ENCODE measurements at regions not wholly inside any gene's neighbourhood (a gene's known extent, or its start where the extent isn't known, plus 50 kb on each side); places are given as distances from the start of the nearest gene placed in this dataset.

DNA sequence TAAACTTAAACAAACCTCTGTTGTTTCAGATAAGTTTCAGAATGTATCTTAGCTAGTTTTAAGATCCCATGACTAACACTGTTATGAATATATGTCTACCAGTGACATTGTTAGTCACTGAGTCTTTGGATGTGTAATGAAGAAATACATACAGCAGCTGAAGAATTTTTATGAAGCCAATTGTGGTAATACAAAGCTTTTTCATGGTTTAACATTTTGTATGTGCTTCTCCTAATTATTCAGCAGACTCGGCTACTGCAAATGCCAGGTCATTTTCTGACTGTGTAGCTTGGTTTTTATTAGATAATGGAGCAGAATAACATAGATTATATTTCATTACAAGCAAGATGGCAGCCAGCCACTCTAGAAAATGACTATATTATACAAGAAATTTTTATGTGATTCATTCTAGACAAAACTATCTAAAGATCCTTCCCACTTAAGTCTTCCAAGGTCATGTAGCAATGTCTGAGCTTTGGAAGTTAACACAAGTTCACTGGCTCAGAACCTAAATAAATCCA is 147.8 kb downstream of the TNFSF18 start:
- ATAC-seq: no peak
- no peak for DNase-seq
- intact Hi-C loops (cut with micrococcal nuclease): no loop called here

DNA sequence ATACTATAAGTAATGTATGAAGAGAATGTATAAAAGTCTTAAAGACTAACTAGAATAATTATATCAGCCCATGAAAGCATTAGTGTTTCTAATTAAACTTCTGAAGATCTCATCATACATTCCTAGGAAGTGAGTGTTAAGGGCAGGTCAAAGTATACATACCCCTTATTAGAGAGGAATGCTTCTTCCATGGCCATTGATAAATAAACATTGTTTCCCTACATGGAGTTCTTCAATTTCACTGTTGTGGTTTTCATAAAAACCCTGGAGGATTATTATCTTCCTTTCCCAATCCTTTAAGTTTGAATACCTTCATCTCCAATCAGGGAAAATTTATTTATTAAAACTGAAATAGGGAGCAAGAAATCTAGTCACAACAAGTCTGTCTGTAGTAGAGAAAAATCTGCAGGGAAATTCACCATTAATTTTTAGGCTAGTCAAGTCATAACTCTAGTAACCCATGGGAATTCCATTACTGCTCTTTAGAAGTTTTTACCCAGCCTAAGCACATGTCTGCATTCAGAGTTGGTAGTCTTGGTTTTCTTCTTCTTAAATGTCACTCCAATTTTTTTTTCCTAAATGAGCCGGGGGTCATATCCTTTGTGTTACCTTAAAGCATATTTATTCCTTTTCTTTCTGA is 147.0 kb downstream of the TNFSF18 start:
- ATAC-seq: no peak
- no peak for DNase-seq
- intact Hi-C loops (cut with micrococcal nuclease): no loop called here

DNA sequence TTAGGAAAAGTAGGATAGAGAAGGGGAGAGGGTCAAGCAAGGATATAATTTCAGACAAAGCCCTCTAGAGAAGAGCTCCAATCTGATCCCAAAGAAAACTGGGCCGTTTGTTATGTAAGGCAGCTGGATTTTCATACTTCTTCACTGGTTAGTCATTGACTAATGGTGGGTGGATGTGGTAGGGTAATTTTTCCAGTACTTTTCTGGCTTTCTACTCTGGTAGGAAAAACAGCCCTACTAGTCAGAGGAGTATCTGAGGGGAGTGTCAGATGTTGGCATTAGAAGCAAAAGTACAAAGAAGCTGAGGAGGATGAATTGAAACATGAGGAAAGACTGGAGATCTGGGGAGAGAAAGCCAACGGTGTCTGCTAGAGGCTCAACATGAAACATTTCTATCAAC is 145.3 kb downstream of the TNFSF18 start:
- no peak for ATAC-seq
- intact Hi-C loops (cut with micrococcal nuclease): no loop called here
- DNase-seq: no peak

DNA sequence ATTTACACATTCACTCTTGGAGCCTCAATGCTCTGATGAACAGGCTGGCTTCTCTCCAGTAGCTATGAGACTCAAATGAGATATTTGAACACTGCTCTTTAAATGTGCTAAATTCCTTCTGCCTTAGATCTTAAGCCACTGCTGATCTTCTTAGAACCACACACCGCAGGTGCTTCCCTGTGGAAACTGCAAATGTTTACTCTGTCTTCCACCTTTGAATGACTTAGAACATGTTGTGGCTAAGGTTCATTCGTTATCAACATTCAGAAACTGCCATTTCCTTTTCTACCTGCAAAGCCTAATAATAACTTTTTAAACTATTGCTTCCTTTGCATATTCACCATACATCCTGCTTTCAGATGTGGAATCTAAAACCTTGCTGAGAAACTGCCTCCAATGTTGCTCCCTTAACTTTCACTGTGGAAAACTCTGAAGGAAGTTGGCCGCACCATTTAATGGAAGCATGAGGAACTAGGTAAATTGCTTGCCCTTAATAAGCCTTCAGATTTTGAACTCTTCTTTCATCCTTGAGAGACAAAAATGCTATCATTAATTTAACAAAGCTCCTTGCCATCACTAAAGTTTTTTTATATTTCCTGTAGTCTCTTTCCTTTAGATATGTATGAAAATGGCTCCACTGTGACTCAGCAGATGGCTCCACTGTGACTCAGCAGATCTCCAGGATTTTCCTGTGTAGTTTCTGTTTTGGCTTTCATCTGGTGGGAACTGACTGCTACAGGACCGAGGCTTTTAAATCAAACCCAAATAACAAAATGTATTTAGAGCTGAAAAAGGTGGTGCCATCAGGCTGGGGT is 143.8 kb downstream of the TNFSF18 start:
- DNase-seq (no peak), ATAC-seq (no peak)
- intact Hi-C loops (cut with micrococcal nuclease): no loop called here

DNA sequence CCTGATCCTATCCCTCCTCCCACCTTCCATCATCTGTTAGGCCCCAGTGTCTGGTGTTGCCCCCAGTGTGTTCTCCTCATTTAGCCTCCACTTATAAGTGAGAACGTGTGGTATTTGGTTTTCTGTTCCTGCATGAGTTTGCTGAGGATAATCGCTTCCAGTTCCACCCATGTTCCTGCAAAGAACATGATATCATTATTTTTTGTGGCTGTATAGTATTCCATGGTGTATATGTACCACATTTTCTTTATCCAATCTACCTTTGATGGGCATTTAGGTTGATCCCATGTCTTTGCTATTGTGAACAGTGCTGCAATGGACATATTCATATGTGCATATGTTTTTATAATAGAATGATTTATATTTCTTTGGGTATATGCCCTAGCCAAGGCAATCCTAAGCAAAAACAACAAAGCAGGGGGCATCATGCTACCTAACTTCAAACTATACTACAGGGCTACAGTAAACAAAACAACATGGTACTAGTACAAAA is 142.9 kb downstream of the TNFSF18 start:
- ATAC-seq (no peak), DNase-seq (no peak)
- intact Hi-C loops (cut with micrococcal nuclease): no loop called here

DNA sequence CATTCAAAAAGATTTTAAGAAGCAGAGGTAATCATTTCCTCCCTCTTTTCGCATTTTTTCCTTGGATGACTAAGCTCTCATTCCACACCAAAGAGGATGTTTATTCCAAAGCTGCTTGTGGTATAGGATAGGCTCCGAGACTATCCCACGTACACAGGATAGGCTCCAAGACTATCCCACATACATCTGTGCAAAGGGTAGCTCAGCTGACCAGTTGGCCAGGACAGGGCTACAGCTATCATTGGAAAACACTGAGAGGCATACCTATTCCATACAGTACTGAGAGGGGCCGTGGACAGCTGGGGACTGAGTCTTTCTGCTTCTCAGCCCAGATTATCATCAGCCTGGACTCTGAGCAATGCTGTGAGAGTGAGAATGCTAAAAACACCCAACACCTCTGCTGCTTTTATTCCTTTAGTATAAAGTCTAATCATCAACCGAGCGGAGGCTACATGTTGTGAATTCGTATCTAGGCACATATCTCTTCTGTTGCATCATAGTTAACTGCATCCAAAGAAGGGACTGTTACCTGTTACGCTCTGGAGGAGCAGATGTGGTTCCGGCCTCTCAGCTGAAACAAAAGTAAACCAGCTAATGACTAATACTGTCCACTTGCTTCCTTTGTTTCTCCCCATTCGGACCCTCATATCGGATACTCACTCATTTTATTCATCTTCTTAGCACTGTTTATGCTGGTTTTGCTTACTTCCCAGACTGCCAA is 141.0 kb downstream of the TNFSF18 start:
- DNase-seq (no peak), ATAC-seq (no peak)
- intact Hi-C loops (cut with micrococcal nuclease): no loop called here

DNA sequence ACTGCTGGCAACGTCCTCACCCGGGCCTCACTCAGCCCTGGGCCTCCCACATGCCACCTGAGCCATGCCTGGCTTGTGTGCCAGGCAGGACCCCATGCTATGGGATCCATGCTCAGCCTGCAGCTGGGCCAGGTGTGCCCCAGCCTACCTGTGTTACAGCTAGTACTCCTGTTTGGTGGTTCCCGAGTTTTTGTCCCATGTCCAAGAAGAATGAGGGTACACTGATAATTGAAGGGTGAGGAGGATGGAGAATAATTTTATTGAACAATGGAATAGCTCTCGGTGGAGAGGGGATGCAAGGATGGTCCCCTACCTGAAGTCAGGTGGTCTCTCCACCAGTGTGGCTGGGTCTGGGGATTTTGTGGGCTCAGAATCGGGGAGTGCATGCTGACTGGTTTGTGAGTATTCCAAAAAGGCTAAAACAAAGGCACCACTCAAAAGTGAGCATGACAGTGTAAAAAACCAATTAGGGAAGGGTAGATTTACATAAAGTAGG is 137.9 kb downstream of the TNFSF18 start:
- intact Hi-C loops (cut with micrococcal nuclease): no loop called here
- ATAC-seq (no peak), DNase-seq (no peak)

DNA sequence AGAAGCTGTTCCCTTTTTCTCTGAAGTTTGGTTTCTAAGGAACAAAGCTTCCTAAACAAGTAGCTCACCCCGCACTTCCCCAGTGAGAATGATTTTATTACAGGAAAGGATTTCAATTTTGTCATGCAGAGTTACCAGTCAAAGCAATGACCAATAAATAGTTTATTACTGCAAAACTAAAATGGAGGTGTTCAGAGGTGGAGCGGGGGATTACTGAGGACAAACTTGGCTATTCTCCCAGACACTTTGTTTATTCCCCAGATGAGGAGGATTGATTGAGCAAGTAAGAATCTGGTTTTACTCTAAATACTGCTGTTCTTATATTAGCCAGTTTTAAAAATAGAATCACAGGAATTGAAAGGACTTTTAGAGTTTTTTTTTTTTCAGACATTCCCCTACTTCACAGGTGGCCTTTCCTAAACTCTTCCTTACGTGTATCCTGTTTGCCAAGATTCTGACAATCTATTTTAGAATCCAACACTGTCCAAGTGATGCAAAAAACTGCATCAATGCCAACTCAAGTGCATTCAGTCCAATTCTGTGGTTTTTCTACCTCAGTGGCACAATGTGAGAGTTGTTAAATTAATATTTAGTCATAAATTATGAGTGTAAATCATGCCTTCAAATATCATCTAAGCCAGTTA is 136.1 kb downstream of the TNFSF18 start:
- ATAC-seq: no peak
- intact Hi-C loops (cut with micrococcal nuclease): no loop called here
- DNase-seq: no peak

DNA sequence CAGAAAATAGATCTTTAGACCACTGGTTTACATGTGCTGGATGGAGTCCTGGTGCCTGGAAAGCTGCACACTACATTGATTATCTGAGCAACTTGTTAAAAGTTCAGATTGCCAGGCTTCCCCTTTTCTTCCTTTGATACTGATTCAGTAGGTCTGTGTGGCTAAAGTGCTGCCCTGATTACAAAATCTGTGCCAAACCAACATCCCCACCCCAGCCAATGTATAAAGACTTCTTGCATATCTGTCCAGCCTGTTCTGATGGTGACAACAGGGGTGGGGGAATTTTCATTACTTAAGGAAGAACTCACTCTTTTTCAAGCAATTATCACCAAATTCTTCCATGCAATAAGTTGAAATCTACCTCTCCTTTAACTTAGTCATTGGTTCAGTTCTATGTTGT is 135.5 kb downstream of the TNFSF18 start:
- ATAC-seq (no peak), DNase-seq (no peak)
- intact Hi-C loops (cut with micrococcal nuclease): no loop called here

DNA sequence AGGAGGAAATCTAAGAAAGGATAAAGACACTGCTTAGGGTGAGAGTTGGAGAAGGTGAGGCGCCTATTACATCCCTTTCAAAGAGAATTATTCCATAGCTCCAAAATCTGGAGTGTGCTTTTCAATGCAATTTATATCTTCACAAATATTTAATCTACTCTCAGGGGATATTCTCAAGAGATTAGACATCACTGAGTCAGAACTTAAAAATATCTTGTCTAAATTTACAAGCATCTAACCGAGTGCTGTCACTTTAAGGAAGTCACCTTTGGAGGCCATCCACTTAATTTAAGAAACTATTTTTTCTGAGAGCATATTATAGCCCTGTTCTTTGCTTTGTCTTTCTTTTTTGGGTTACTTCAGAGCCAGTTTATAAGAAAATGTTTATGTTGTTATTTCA is 134.6 kb downstream of the TNFSF18 start:
- DNase-seq (no peak), ATAC-seq (no peak)
- intact Hi-C loops (cut with micrococcal nuclease): no loop called here

DNA sequence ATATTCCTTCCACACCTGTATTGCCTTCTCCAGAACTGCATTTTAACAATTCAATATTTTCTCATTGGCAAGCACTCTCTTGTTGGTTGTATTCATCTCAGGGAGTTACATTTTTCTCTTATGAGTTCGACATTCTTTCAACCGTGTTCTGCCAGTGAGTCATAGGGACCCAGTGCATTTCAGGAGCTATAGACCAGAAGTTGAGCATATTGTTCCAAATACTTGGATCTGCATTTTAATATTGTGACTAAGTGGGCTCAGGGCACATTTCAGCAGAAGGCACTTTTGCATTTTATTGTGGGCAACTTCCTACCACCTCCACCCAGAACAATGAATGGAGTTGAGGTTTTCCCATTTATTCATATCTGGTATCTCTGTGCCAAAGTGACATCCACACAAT is 132.8 kb downstream of the TNFSF18 start:
- intact Hi-C loops (cut with micrococcal nuclease): no loop called here
- DNase-seq: no peak
- no peak for ATAC-seq

DNA sequence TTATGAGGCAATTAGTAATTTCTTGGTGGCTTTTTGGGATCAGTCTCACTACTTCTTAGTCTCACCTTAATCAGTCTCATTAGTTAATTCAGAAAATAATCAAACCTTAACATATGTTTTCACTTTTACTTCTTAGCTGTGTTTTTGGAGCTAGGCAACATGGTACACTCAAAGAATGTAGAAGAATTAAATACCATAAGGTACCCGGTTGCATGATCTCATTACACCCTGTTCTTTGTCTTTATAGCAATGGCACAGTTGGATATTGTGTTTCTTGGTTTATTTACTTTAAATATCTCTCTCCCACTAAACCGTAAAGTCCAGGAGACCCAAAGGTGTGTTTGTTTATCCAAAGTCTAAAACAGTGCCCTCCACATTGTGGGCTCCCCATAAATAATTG is 132.3 kb downstream of the TNFSF18 start:
- no peak for ATAC-seq
- DNase-seq: no peak
- intact Hi-C loops (cut with micrococcal nuclease): no loop called here

DNA sequence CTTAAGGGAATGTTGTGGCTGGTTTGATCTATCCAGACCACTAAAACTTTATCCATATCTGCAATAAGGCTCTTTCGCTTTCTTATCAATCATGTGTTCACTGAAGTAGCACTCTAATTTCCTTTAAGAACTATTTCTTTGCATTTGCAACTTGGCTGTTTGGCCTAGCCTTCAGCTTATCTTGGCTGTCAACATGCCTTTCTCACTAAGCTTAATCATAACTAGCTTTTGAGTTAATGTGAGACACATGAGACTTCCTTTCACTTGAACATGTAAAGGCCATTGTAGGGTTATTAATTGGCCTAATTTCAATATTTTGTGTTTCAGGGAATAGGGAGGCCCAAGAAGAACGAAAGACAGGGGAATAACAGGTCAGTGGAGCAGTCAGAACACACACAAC is 124.7 kb downstream of the TNFSF18 start:
- no peak for DNase-seq
- intact Hi-C loops (cut with micrococcal nuclease): no loop called here
- no peak for ATAC-seq

DNA sequence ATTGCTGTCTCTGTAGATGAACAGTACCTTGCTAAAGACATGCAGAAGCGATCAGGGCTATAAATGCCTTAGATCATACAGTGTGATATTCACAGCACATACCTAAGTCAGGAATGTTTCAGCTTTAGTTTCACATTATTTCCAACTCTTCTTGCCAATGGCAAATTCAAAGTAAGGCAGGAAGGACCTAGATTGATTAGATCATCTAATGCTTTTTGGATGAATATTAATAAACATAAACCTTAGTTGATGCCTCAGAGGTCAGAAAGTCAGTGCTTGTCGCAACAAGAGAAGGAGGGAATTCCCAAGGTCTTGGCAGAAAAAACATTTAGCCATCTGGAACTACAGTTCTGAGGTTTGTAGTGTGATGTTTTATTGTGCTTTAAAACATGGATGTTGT is 122.3 kb downstream of the TNFSF18 start:
- DNase-seq (no peak), ATAC-seq (no peak)

DNA sequence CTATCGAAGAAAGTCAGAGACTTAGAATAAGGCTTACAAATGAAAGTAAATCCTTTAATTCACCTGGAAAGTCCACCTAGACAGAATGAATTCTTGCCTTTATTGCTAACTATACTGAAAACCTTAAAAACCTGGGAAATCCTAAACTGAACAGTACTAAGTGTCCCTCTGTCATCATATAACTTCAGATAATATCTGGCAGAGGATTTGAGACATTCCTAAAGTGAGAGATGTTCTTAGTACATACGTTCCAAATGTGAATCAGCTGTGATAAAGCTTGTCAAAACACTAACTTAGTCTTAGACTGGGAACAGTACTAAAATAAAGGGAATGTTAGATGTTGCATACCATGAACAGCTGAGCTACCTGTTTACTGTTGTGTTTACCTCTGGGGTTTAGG is 121.7 kb downstream of the TNFSF18 start:
- intact Hi-C loops (cut with micrococcal nuclease): no loop called here
- no peak for ATAC-seq
- DNase-seq: no peak

More for the DNA sequence above, 122.3 kb downstream of the TNFSF18 start:
- intact Hi-C loops (cut with micrococcal nuclease): no loop called here

DNA sequence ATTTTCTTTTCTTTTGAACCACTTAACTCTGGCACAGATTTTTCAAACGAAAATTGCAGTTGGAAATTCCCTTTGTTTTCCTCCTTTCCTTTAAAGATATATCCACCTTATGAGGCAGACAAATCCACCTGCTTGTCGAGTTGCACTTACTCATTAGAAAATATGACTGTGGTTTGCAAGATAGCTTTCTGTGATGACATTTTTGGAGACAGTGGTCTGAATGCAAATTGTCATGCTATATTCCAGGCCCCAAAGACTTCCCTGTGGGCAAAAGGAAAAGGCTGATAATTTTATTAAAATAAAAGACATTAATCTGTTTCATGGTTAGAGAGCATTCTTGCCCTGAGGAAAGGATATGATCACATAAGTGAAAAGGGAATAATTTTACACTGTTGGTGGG is 120.6 kb downstream of the TNFSF18 start:
- intact Hi-C loops (cut with micrococcal nuclease): no loop called here
- ATAC-seq (no peak), DNase-seq (no peak)

DNA sequence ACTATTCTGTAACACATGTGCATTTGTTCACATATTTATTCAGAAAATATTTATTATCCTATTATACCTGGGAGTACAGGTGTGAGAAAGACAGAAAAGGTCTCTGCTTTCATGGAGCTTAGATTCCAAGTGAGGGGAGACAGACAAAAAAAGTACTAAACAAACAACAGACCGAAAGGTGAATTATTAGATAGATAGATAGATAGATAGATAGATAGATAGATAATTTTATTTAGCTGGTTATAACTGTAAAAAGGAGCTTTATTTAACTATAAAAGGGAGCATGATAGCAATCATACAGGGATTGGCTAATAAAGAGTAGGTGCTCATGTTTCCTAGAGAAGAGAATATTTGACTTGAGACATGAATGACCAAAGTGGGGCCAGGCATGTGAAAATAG is 119.4 kb downstream of the TNFSF18 start:
- DNase-seq (no peak), ATAC-seq (no peak)
- intact Hi-C loops (cut with micrococcal nuclease): no loop called here

DNA sequence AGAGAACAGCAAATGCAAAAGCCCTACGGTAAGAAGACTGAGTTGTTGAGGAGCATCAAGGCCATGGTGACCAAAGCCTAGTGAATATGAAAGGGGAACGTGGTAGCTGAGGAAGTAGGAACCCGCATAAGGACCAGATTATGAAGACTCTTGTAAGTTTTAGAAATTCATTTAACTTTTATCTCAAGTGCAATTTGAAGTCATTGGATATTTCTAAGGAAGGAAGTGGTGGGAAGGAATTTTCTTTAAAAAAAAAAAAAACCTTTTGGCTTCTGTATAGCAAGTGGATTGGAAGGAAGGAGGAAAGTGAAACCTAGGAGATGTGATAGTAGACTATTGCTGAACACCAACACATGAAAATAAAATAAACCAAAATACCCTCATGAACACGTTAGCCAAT is 119.0 kb downstream of the TNFSF18 start:
- ATAC-seq (no peak), DNase-seq (no peak)
- intact Hi-C loops (cut with micrococcal nuclease): no loop called here

DNA sequence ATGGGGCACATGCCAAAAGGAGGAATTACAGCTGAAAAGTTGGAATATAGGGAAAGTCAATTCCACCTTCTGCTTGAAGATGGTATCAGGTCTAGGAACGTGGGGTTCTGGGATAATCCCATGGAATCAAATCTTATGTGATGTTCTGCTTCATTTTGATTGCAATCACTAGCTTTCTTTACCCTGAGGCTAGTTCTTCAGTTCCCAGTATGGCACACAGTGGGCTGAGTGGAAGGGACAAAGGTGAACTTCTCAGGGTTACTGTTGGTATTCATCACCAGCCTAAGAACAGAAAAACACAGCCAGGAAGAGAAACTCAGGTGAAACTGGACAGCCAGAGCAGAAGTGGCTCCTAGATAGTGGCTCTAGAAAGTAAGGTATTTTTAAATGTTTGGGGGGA is 117.8 kb downstream of the TNFSF18 start:
- intact Hi-C loops (cut with micrococcal nuclease): no loop called here
- DNase-seq: no peak
- ATAC-seq: no peak

DNA sequence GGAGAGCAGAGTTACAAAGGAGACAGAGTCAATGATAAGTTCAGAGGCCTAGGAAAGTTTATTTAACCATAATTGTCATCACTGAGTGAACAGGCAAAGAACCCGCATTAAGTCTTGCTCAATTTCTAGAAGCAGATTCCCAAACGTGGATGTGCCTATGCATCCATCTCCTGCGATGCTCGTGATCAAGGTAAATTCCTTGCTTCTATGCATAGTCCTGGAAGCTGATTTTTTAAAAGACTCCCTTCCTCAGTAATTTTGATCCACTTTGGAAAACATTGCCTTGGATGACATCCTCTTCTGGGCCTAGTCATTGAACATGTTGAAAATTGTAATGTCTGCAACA is 116.4 kb downstream of the TNFSF18 start:
- intact Hi-C loops (cut with micrococcal nuclease): no loop called here
- ATAC-seq (no peak), DNase-seq (no peak)
